ENCODE measurements at regions not wholly inside any gene's neighbourhood (a gene's known extent, or its start where the extent isn't known, plus 50 kb on each side); places are given as distances from the start of the nearest gene placed in this dataset.

- H3K36me3 ChIP-seq (ENCODE audit: insufficient read depth, low read length, poor library complexity, severe bottlenecking) = no peaks in the 10 kb centered on the region
- ChIA-PET CTCF (no interaction called here), POLR2A (ENCODE audit: low non-redundant PET) (no interaction called here)
- no peak overlapping the region for H3K27ac ChIP-seq (ENCODE audit: low read depth, low read length, poor library complexity, severe bottlenecking)
- no peak overlapping the region for H3K4me3 ChIP-seq (ENCODE audit: low read depth, low read length, poor library complexity, severe bottlenecking)
- no TSS peak for BruUV-seq (replicated peaks)
- peak; percentile 20; the same call in 1 of the 2 replicates for TF ChIP-seq CTCF (conservative IDR thresholded peaks at IDR 0.05; ENCODE audit: low read depth, low read length)
- no peak for TF ChIP-seq EZH2 (IDR thresholded peaks at IDR 0.05; ENCODE audit: borderline replicate concordance, low read depth, low read length, poor library complexity, severe bottlenecking)
- peaks cover 4% of the 10 kb centered on the region for H3K9me3 ChIP-seq (ENCODE audit: low read depth, low read length, poor library complexity, severe bottlenecking)
- H3K27me3 ChIP-seq (replicated peaks; ENCODE audit: insufficient read depth, low read depth, low read length, poor library complexity) = no peaks in the 10 kb centered on the region
- no peak for DNase-seq (ENCODE audit: low spot score)
- intact Hi-C loops (cut with micrococcal nuclease; ENCODE audit: unreplicated experiment) = no loop called here
- H3K4me1 ChIP-seq (ENCODE audit: insufficient read depth, low read length, poor library complexity, severe bottlenecking) = no peaks in the 10 kb centered on the region
Measured at GRCh38 chr3:22922317-22922716, 280.8 kb upstream of the UBE2E2 start.

- H3K27ac ChIP-seq (ENCODE audit: low read depth, low read length, poor library complexity, severe bottlenecking) = no peak overlapping the region
- H3K36me3 ChIP-seq (ENCODE audit: insufficient read depth, low read length, poor library complexity, severe bottlenecking) = no peaks in the 10 kb centered on the region
- intact Hi-C loops (cut with micrococcal nuclease; ENCODE audit: unreplicated experiment) = no loop called here
- BruUV-seq (replicated peaks) = no TSS peak
- CTCF ChIA-PET = no interaction called here
- no peaks in the 10 kb centered on the region for H3K27me3 ChIP-seq (replicated peaks; ENCODE audit: insufficient read depth, low read depth, low read length, poor library complexity)
- DNase-seq (ENCODE audit: low spot score) = no peak
- H3K4me1 ChIP-seq (ENCODE audit: insufficient read depth, low read length, poor library complexity, severe bottlenecking) = no peaks in the 10 kb centered on the region
- no peak for TF ChIP-seq CTCF (conservative IDR thresholded peaks at IDR 0.05; ENCODE audit: low read depth, low read length)
- TF ChIP-seq EZH2 (IDR thresholded peaks at IDR 0.05; ENCODE audit: borderline replicate concordance, low read depth, low read length, poor library complexity, severe bottlenecking) = no peak
- POLR2A ChIA-PET (ENCODE audit: low non-redundant PET) = no interaction called here
- no peaks in the 10 kb centered on the region for H3K9me3 ChIP-seq (ENCODE audit: low read depth, low read length, poor library complexity, severe bottlenecking)
- no peak overlapping the region for H3K4me3 ChIP-seq (ENCODE audit: low read depth, low read length, poor library complexity, severe bottlenecking)
Measured at GRCh38 chr3:22923711-22924110, 279.4 kb upstream of the UBE2E2 start.

- no peak overlapping the region for H3K27ac ChIP-seq (ENCODE audit: low read depth, low read length, poor library complexity, severe bottlenecking)
- BruUV-seq (replicated peaks) = no TSS peak
- H3K36me3 ChIP-seq (ENCODE audit: insufficient read depth, low read length, poor library complexity, severe bottlenecking) = no peaks in the 10 kb centered on the region
- intact Hi-C loops (cut with micrococcal nuclease; ENCODE audit: unreplicated experiment) = no loop called here
- TF ChIP-seq CTCF (conservative IDR thresholded peaks at IDR 0.05; ENCODE audit: low read depth, low read length) (no peak), EZH2 (IDR thresholded peaks at IDR 0.05; ENCODE audit: borderline replicate concordance, low read depth, low read length, poor library complexity, severe bottlenecking) (no peak)
- DNase-seq (ENCODE audit: low spot score) = no peak
- no peak overlapping the region for H3K4me3 ChIP-seq (ENCODE audit: low read depth, low read length, poor library complexity, severe bottlenecking)
- H3K27me3 ChIP-seq (replicated peaks; ENCODE audit: insufficient read depth, low read depth, low read length, poor library complexity) = no peaks in the 10 kb centered on the region
- POLR2A ChIA-PET (ENCODE audit: low non-redundant PET) = no interaction called here
- CTCF ChIA-PET = no interaction called here
- H3K4me1 ChIP-seq (ENCODE audit: insufficient read depth, low read length, poor library complexity, severe bottlenecking) = no peaks in the 10 kb centered on the region
- no peaks in the 10 kb centered on the region for H3K9me3 ChIP-seq (ENCODE audit: low read depth, low read length, poor library complexity, severe bottlenecking)
Measured at GRCh38 chr3:22928216-22929110, 274.7 kb upstream of the UBE2E2 start.
